ENCODE measurements at regions not wholly inside any gene's neighbourhood (a gene's known extent, or its start where the extent isn't known, plus 50 kb on each side); places are given as distances from the start of the nearest gene placed in this dataset.

- Histone ChIP-seq H3K9ac (ENCODE audit: low read length) (no peak overlapping the region), H3K4me3 (ENCODE audit: low read length) (no peak overlapping the region), H3K4me1 (ENCODE audit: control insufficient read depth, insufficient read depth, low read length) (no peaks in the 10 kb centered on the region), H3K27me3 (ENCODE audit: control insufficient read depth, insufficient read depth, low read length) (no peaks in the 10 kb centered on the region), H3K27ac (ENCODE audit: low read depth, low read length) (no peak overlapping the region), H3K36me3 (ENCODE audit: control insufficient read depth, insufficient read depth, low read length) (no peaks in the 10 kb centered on the region)
Measured at GRCh38 chr9:107219486-107220077, 63.5 kb upstream of the RAD23B start.

- Histone ChIP-seq H3K4me3 (ENCODE audit: low read length) (no peak overlapping the region), H3K27me3 (ENCODE audit: control insufficient read depth, insufficient read depth, low read length) (no peaks in the 10 kb centered on the region), H3K9ac (ENCODE audit: low read length) (no peak overlapping the region), H3K36me3 (ENCODE audit: control insufficient read depth, insufficient read depth, low read length) (no peaks in the 10 kb centered on the region), H3K27ac (ENCODE audit: low read depth, low read length) (no peak overlapping the region), H3K4me1 (ENCODE audit: control insufficient read depth, insufficient read depth, low read length) (no peaks in the 10 kb centered on the region)
Measured at GRCh38 chr9:107221321-107221720, 61.8 kb upstream of the RAD23B start.

GRCh38 chr9:107222020-107222522 is 61.0 kb upstream of the RAD23B start:
- Histone ChIP-seq H3K36me3 (ENCODE audit: control insufficient read depth, insufficient read depth, low read length) (no peaks in the 10 kb centered on the region), H3K9ac (ENCODE audit: low read length) (no peak overlapping the region), H3K27ac (ENCODE audit: low read depth, low read length) (no peak overlapping the region), H3K27me3 (ENCODE audit: control insufficient read depth, insufficient read depth, low read length) (no peaks in the 10 kb centered on the region), H3K4me1 (ENCODE audit: control insufficient read depth, insufficient read depth, low read length) (no peaks in the 10 kb centered on the region), H3K4me3 (ENCODE audit: low read length) (no peak overlapping the region)

- H3K36me3 ChIP-seq (ENCODE audit: control insufficient read depth, insufficient read depth, low read length) = no peaks in the 10 kb centered on the region
- H3K9ac ChIP-seq (ENCODE audit: low read length) = no peak overlapping the region
- no peak overlapping the region for H3K27ac ChIP-seq (ENCODE audit: low read depth, low read length)
- no peaks in the 10 kb centered on the region for H3K4me1 ChIP-seq (ENCODE audit: control insufficient read depth, insufficient read depth, low read length)
- H3K4me3 ChIP-seq (ENCODE audit: low read length) = no peak overlapping the region
- H3K27me3 ChIP-seq (ENCODE audit: control insufficient read depth, insufficient read depth, low read length) = peaks cover 2% of the 10 kb centered on the region
Measured at GRCh38 chr9:107223381-107223780, 59.7 kb upstream of the RAD23B start.

- H3K4me1 ChIP-seq (ENCODE audit: control insufficient read depth, insufficient read depth, low read length) = no peaks in the 10 kb centered on the region
- no peak overlapping the region for H3K27ac ChIP-seq (ENCODE audit: low read depth, low read length)
- no peaks in the 10 kb centered on the region for H3K36me3 ChIP-seq (ENCODE audit: control insufficient read depth, insufficient read depth, low read length)
- no peak overlapping the region for H3K4me3 ChIP-seq (ENCODE audit: low read length)
- no peak overlapping the region for H3K9ac ChIP-seq (ENCODE audit: low read length)
- peaks cover 2% of the 10 kb centered on the region for H3K27me3 ChIP-seq (ENCODE audit: control insufficient read depth, insufficient read depth, low read length)
Measured at GRCh38 chr9:107224252-107224651, 58.8 kb upstream of the RAD23B start.

GRCh38 chr9:107226421-107226820 is 56.7 kb upstream of the RAD23B start:
- peaks cover 2% of the 10 kb centered on the region for H3K27me3 ChIP-seq (ENCODE audit: control insufficient read depth, insufficient read depth, low read length)
- no peak overlapping the region for H3K27ac ChIP-seq (ENCODE audit: low read depth, low read length)
- no peak overlapping the region for H3K9ac ChIP-seq (ENCODE audit: low read length)
- H3K4me3 ChIP-seq (ENCODE audit: low read length) = no peak overlapping the region
- no peaks in the 10 kb centered on the region for H3K36me3 ChIP-seq (ENCODE audit: control insufficient read depth, insufficient read depth, low read length)
- no peaks in the 10 kb centered on the region for H3K4me1 ChIP-seq (ENCODE audit: control insufficient read depth, insufficient read depth, low read length)

- no peak overlapping the region for H3K9ac ChIP-seq (ENCODE audit: low read length)
- no peaks in the 10 kb centered on the region for H3K36me3 ChIP-seq (ENCODE audit: control insufficient read depth, insufficient read depth, low read length)
- H3K27me3 ChIP-seq (ENCODE audit: control insufficient read depth, insufficient read depth, low read length) = peaks cover 2% of the 10 kb centered on the region
- no peak overlapping the region for H3K27ac ChIP-seq (ENCODE audit: low read depth, low read length)
- H3K4me3 ChIP-seq (ENCODE audit: low read length) = no peak overlapping the region
- no peaks in the 10 kb centered on the region for H3K4me1 ChIP-seq (ENCODE audit: control insufficient read depth, insufficient read depth, low read length)
Measured at GRCh38 chr9:107227774-107228173, 55.3 kb upstream of the RAD23B start.

- no peaks in the 10 kb centered on the region for H3K36me3 ChIP-seq (ENCODE audit: control insufficient read depth, insufficient read depth, low read length)
- H3K27ac ChIP-seq (ENCODE audit: low read depth, low read length) = no peak overlapping the region
- no peak overlapping the region for H3K9ac ChIP-seq (ENCODE audit: low read length)
- no peak overlapping the region for H3K4me3 ChIP-seq (ENCODE audit: low read length)
- peaks cover 2% of the 10 kb centered on the region for H3K27me3 ChIP-seq (ENCODE audit: control insufficient read depth, insufficient read depth, low read length)
- H3K4me1 ChIP-seq (ENCODE audit: control insufficient read depth, insufficient read depth, low read length) = no peaks in the 10 kb centered on the region
Measured at GRCh38 chr9:107228496-107229039, 54.5 kb upstream of the RAD23B start.

- no peak overlapping the region for H3K9ac ChIP-seq (ENCODE audit: low read length)
- no peaks in the 10 kb centered on the region for H3K4me1 ChIP-seq (ENCODE audit: control insufficient read depth, insufficient read depth, low read length)
- no peak overlapping the region for H3K4me3 ChIP-seq (ENCODE audit: low read length)
- no peak overlapping the region for H3K27ac ChIP-seq (ENCODE audit: low read depth, low read length)
- no peaks in the 10 kb centered on the region for H3K36me3 ChIP-seq (ENCODE audit: control insufficient read depth, insufficient read depth, low read length)
- peaks cover 2% of the 10 kb centered on the region for H3K27me3 ChIP-seq (ENCODE audit: control insufficient read depth, insufficient read depth, low read length)
Measured at GRCh38 chr9:107229241-107229741, 53.8 kb upstream of the RAD23B start.
